HL-60 (cell line): ENCODE measurements at regions not wholly inside any gene's neighbourhood (a gene's known extent, or its start where the extent isn't known, plus 50 kb on each side); places are given as distances from the start of the nearest gene placed in this dataset.

Source experiments
- CTCF ChIP-seq: IDR thresholded peaks from one replicate; pipeline ENCODE4 v1.5.1; 2011; ENCODE audit warnings: low read length, control low read depth, inconsistent platforms; ENCODE audit not compliant: insufficient read depth
- GABPA ChIP-seq: IDR thresholded peaks from 2 replicates; pipeline ENCODE4 v1.6.1; 2012; ENCODE audit warnings: low read depth

- TF ChIP-seq CTCF (no peak), GABPA (no peak)
These were observed 234.4 kb upstream of the DAAM1 start for GRCh38 chr14:58954052-58954451.
